PC-3 (cell line): ENCODE measurements at regions not wholly inside any gene's neighbourhood (a gene's known extent, or its start where the extent isn't known, plus 50 kb on each side); places are given as distances from the start of the nearest gene placed in this dataset.

Experiments
- CTCF ChIP-seq: fragments of 300-600 bp; sonication (generic); conservative IDR thresholded peaks from 2 replicates; pipeline ENCODE4 v1.5.1; 2017; ENCODE audit warnings: antibody characterized with exemption, low read depth, mild to moderate bottlenecking, low read length
- EZH2 ChIP-seq: fragments of 300-600 bp; sonication (generic); IDR thresholded peaks from one replicate; pipeline ENCODE4 v1.6.1; 2017; ENCODE audit warnings: antibody characterized with exemption, mild to moderate bottlenecking, low read length; ENCODE audit not compliant: unreplicated experiment

GRCh38 chr5:18497089-18497488 lies 862.8 kb downstream of the TAF11L14 start:
- no peak for TF ChIP-seq CTCF
- no peak for TF ChIP-seq EZH2
